ENCODE measurements at regions not wholly inside any gene's neighbourhood (a gene's known extent, or its start where the extent isn't known, plus 50 kb on each side); places are given as distances from the start of the nearest gene placed in this dataset.

DNA sequence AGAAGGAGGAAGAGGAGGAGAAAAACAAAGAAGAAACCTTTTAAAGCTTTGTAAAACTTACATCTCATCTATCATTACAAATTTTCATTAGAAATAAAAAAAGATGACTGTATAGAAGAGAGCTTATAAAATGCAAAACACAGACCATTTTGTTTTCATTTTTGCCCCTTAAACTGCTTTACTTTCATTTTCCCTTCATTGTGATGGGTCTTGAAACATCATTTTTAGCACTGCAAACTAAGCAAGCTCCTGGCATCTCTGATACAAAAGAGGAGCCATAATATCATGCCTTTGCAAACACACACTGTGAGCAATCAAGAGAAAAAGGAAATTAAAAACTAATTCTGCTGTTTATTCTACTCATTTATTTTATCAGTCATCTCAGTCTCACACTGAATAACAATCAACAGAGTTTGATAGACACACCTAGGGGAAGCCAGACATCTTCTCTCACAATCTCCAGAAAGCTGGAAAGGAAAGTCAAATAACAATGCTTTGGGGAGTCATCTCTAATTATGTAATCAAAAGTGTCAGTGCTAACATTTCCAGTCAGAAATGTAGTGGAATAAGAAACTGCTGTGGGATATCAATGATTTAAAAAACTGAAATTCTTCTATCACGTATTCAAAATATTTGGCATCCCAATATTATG lies 467.7 kb upstream of the FAT3 start:
- no peak for DNase-seq (ENCODE audit: low spot score)

DNA sequence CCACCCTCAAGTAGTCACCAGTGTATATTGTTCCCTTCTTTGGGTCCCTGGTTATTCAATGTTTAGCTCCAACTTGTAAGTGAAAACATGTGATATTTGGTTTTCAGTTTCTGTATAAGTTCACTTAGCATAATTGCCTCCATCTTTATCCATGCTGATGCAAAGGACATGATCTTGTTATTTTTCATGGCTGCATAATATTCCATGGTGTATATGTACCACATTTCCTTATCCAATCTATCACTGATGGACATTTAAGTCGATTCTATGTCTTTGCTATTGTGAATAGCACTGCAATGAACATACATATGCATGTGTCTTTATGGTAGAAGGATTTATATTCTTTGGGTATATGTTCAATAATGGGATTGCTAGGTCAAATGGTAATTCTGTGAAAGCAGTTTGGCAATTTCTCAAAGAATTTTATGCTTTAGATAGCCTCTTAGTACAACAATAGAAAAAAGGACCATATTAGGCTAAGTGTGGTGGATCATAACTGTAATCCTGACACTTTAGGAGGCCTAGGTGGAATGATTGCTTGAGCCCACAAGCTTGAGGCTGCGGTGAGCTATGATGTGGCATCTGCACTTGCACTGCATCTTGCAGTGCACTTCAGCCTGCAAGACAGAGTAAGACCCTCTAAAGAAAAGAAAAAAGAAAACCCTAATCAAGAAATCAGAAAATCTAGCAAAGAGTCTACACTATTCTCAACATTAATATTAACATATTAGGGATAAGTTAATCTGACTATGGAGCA lies 468.5 kb upstream of the FAT3 start:
- no peak for DNase-seq (ENCODE audit: low spot score)

DNA sequence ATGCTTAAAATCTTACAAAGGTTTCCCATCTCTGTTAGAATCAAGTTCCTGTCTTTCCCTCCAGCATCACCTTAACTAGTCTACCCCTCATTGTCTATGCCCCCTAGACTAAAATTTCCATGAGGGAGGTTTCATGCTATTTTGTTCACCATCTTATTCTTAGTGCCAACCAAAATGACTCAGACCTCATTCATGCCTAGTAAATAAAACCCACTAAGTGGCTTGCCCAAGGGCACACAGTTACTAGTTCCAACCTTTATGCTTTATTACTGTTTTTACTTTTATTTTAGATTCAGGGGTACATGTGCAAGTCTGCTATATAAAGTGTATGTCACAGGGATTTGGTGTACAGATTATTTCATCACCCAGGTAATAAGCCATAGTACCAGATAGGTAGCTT lies 469.1 kb upstream of the FAT3 start:
- DNase-seq (ENCODE audit: low spot score) = no peak

DNA sequence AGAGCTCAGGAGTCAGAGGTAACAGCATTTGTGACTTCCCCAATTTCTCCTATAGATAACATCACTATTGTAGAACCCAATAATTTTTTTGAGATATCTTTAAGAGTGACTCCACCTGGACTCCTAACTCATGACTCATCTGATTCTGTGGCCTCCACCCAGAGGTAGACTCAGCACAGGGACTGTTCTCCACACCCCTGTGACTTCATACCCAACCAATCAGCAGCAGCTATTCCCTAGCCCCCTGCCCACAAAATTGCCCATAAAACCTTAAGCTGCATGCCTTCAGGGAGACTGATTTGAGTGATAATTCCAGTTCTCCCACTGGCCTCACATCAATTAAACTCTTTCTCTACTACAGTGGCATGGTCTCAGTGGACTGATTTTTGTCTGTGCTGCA lies 475.4 kb upstream of the FAT3 start:
- DNase-seq (ENCODE audit: low spot score) = no peak

DNA sequence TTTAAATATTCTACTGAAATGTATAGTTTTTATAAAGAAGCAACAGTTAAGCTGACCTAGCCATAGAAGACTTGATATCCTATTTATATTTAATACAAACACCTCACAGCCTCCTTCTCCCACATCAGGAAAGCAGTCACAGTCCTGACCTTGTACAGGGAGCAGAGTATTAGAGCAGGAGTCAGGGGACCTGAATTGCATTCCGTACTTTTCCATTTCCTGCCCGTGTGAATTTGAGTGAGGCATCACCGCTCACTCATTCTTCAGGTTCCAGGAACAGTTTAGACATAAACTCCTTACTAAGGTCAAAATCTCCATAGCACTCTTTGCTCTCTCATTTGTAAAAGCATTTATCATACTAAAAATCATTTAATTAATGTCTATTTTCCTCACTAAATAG lies 482.5 kb upstream of the FAT3 start:
- no peak for DNase-seq (ENCODE audit: low spot score)

DNA sequence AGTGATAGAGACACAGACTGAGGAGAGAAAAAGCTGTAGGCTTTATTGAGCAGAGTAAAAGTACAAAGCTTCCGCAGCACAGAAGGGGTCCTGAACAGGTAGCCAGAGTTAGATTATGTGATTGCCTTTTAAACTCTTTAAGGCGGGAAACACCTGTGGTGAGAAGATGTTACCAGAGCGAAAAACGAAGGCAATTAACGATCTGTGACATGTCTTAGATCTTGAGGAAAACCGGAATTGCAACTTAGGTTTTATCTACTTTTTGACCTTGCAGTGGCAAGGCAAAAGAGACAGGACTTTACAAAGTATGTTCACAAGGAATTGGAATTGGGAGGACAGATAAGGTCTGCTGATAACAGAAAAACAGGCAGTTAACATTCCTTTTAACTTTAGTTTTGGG lies 493.6 kb upstream of the FAT3 start:
- no peak for DNase-seq (ENCODE audit: low spot score)

DNA sequence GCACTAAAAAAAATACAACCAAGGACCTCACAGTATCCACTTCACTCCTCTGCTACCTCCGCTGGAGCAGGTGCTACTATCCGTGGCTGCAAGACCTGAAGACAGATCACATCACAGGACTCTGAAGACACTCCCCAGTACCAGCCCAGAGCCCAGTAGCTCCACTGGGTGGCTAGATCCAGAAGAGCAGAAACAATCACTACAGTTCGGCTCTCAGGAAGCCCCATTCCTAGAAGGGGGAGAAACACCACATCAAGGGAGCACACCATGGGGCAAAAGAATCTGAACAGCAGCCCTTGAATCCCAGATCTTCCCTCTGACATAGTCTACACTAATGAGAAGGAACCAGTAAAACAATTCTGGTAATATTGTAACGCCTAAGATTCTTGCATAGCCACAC lies 494.0 kb upstream of the FAT3 start:
- no peak for DNase-seq (ENCODE audit: low spot score)

DNA sequence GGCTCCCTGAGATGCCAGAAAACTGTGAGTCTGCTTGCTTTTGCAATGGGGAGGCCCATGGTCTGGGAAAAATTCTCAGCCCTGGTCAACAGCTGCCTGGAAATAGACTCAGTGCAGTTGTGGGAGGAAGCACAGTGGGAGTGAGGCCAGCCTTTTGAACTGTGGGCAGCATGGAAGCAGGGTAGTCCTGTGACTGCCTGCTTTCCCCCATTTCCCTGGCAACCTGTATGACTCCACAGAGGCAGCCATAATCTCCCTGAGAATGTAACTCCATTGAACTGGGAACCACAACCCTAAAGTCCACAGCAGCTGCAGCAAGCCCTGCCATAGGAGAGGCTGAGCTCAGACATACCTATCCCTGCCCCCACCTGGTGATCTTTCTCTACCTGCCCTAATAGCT lies 494.6 kb upstream of the FAT3 start:
- DNase-seq (ENCODE audit: low spot score) = no peak

DNA sequence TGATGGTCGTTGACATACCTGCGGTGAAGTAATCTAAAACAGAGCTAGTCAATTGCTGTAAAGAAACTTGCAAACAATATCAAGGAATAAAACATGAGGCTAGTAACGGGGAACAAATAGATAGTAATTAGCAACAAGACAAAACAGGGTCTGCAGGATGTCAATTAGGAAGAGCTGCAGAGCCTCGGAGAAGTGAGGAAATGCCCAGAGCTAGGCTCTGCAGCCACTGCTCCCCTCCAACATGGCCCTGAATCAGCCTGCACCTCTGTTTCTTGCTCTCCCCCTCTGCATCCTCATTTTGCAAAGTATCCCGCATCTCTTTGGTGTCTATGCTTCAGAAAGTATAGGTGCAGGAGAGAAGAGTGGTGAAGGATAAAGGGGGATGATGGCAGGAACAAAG lies 507.4 kb upstream of the FAT3 start:
- no peak for DNase-seq (ENCODE audit: low spot score)

DNA sequence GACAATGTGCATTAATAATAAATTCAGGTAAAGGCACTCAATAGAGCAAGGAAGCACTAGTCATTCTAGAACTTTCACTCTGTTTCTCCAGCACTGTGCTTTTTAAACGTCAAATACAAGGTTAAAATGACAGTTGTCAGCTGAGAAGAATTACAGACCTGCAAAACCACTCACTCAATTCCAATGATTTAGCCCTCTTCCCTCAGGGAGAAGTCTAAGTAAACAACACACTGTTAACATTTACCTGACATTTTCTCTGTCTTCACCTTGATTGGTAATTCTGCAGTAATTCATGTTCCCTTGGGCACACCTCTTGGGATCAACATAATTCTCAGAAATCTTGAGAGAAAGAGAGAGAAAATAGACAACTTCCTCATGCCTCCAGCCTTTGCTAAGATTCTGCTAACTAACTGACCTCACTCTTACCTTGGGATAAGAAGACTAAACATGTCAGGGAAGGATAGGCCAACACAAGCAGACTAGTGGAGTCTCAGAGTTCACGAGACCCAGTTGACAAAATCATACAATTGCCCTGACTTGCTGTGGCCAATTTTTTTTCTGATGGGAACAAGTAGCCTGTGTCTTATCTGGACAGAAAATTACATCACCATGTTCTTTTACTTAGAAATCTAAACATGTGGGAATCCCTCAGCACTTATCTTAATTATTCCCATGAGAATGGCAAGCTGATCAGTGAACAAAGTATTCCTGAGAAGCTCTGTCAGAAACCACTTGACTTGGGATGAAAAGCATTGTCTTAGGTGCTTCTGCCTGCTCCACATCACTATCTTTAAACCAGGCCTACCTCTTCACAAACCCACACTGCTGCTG lies 516.8 kb upstream of the FAT3 start:
- no peak for DNase-seq (ENCODE audit: low spot score)

DNA sequence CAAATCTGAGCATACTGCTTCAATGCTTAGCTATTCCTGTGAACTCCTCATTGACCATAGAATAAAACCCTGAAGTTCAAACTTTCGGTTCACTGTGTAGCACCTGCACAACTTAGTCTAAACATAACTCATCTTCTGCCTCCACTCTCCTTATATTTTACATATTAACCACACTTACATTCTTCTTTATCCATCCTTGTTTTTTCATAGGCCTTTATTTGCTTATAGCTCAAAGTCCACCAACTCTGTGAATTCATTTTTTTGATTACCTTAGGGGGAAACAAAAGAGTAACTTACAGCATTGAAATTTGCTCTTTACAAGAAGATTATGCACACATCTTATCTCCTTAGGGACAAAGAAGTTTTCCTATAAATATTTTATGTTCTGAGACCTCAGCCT lies 521.6 kb upstream of the FAT3 start:
- DNase-seq (ENCODE audit: low spot score) = no peak

DNA sequence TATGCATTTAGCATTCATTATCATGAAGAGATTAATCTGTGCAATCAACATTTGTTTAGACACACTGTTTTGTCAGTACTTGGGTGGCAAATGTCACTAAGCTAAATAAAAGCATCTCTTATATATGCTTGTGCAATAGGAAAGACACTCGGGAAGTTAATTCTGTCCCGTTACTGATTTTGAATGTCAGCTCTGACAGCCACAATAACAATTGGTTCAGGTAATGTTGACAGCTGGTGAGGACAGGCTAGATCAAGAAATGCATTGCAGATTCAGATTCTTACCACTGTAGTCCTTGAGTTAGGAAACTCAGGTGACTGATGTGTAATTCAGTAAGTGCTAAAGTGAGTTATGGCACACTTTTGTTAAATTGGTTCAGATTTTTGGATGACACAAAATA lies 523.8 kb upstream of the FAT3 start:
- no peak for DNase-seq (ENCODE audit: low spot score)

DNA sequence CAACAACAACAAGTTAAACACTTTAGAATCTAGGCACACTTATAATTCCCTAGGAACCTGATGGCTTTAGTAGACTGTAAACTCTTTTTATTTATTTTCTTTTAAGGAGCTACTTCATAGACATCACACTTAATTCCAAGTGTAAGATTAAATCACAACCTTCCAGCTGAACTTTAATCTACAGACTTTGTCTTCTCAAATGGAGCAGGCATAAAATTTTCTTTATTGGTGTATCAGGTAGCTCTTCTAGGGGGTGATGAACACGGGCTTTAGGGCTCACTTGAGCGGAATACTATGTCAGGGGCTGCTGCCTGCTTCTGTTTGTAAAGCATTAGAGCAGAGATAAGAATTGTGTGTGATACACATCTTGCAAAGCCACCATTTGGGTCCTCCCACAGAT lies 525.8 kb upstream of the FAT3 start:
- DNase-seq (ENCODE audit: low spot score) = no peak

DNA sequence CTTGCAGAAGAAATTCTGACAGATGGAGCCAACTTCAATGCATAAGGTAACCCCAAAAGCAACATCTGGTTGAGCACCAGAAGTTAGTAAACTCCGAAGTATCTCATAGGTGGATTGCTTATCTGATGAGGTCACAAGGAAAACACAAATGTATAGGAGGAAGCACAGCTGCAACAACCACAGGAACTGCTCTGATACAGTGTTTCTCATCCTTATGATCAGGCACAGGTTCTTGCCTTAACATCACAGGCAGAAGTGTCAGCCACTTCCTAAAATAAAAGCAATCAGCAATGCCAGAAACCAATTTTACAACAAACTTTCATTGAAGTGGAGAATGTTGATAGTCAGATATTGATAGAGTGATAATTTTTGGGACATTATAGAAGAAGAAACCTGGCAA lies 530.3 kb upstream of the FAT3 start:
- no peak for DNase-seq (ENCODE audit: low spot score)

DNA sequence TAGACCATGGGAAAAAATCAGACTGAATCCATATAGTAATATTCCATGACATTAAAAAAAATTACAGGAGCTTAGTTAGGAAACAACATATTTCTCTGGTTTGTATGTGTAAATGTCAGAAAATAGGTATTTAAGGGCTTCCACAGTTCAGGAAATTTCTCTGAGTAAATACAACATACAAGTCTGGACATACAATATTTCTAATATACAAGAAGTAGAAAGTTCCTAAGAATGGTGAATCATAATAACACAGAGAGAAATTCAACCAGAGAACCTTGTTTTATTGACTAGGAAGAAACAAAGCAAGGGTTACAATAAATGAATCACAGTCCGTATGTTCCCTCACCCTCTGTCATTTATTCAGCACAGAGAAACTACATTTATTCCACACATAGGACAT lies 532.7 kb upstream of the FAT3 start:
- DNase-seq (ENCODE audit: low spot score) = no peak

DNA sequence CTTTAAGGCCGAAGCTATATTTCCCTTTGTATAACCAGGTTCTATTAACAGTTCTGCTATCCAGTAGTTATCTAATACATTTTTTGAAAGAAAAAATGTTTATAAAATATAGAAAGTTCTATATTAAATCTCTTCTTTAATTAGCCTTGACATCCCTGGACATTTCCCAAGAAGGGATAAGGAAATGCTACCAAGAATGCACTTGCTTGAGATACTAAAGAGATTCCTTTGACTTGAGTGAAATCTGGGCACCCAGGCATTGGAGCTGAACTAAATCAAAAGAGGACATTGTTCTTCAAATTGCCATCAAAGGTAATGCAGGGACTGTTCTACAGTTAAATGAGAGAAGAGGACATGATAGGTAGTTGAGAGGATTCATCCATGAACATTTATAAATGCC lies 535.9 kb upstream of the FAT3 start:
- DNase-seq (ENCODE audit: low spot score) = no peak

DNA sequence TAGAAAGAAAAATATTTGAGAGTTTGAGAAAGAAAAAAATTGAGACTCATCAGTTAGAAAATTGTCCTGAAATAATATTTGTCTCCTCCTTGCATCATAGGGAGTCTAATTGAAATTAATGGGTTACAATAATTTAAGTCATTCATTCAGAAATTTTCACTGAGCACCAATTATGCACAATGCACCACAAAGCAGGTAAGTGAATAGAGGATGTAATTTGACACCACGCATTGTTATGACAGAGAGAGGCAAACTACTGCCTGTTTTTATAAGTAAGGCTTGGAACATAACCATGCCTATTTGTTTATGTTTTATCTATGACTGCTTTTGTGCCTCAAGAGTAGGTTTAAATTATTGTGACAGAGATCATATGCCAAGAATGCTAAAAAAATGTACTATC lies 537.9 kb upstream of the FAT3 start:
- no peak for DNase-seq (ENCODE audit: low spot score)

DNA sequence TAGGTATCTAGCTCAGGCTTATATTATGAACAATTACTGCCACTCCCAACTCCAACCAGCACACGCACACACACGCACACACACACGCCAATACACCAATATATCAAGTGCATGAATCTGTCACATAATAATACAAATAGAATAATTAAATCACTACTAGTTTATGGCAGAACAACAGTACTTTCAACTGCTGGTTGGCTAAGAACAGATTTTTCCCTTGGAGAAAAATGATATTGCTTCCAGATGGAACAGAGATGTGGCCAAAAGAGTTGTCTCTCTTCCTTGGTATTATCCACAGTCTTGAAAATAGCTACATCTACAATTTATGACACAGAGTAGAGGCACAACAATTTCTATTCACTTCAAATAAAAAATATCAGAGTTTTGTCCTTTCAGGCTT lies 538.3 kb upstream of the FAT3 start:
- DNase-seq (ENCODE audit: low spot score) = no peak

DNA sequence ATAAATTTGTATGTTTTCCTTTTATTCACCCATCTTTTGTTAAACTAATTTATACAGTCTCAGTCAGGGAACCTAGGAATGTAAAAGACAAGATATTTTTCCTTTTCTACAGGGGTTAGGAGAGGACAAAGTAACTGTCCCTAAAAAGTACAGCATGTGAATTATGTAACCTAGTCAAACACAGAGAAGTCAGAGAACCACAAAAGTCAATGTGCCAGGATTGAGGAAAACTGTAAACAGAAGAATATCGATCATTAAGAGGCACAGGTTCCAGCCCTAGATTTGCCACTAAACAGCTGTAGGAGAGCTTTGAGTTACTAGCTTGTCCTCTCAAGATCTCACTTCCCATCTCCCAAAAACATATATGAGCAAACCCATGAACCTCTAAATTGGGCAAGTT lies 550.9 kb upstream of the FAT3 start:
- no peak for DNase-seq (ENCODE audit: low spot score)

DNA sequence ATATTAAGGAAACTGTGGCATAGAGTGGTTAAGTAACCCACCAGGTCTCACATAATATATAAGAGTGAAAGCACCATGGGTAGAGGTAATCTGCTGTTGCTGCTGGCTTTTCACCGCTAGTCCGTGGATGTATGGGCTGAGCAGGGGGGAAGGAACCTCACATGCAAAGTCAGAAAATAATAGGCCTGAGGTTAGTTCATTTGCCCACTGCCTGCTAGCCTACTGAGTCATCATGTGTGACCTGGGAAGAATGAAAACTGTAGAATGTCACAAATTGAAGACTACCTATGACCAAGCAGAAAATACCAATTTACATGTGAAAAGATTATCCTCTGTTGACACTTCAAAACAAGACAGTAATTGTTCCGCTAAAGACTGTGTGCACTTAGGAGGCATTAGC lies 560.1 kb upstream of the FAT3 start:
- no peak for DNase-seq (ENCODE audit: low spot score)

DNA sequence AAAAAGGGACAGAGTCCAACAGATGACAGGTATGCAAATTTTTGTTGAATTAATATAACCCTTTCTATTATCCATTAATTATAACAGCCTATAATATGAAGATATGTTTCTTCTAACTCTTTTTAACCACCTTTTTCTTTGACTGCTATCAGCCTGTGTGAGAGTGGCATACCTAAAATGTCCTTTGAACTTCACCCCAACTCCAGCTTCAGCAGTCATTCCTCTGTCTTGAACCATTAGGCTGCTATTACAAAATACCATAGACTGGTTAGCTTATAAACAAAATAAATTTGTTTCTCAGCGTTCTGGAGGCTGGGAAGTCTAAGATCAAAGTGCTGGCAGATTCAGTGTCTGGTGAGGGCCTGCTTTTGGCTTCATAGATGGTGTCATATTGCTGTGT lies 564.6 kb upstream of the FAT3 start:
- no peak for DNase-seq (ENCODE audit: low spot score)

DNA sequence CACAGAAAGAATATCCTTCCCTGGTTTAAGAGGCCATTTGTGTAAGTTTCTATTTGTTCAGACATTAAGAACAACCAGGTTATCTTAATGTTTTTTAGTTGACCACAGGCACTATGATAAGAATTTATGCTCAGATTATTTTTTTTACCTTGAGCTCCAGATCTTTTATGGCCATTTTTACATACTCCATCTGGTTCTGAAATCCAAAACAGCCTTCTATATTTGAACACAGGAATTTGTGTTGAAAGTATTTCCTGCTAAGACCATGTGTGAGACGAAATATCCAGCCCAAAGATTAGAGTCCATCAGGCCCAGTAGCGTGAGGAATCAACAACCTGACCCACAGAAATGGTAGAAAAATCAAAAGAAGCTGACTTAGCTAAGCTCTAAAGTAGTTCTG lies 569.9 kb upstream of the FAT3 start:
- no peak for DNase-seq (ENCODE audit: low spot score)

DNA sequence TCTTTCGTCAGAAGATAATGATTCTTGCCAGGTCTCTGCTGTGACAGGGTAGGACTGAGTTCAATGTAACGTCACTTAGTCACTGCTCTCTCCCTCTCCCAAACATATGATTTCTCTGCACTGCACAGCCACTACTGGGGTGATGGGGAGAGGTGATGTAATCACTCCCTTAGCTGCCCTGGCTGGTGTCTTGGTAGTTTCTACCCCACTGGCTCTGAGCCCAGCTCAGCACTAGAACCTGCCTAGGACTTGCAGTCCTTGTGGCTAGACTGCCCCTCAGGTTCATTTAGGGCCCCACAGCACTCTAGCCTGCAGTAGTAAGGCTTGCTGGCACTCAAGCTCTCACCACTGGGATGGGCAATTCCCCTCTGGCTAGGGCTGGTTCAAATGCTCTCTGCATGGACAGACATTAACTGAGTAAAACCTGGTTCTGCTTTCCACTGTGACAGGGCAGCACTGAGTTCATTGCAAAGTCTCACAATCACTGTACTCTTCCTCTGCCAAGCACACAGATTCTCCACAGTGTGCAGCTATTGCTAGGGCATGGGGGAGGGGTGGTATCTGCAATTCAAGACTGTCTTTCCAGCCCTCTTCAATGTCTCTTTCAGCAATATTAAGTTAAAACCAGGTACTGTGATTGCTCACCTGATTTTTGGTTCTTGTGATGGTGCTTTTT lies 571.4 kb upstream of the FAT3 start:
- no peak for DNase-seq (ENCODE audit: low spot score)
